K562 (cell line): ENCODE measurements at regions not wholly inside any gene's neighbourhood (a gene's known extent, or its start where the extent isn't known, plus 50 kb on each side); places are given as distances from the start of the nearest gene placed in this dataset.

Experiments
- CHD2 ChIP-seq: IDR thresholded peaks from 2 replicates; pipeline ENCODE4 v1.6.1; 2011; ENCODE audit warnings: low read depth, low read length
- CUX1 ChIP-seq: fragments of 200-800 bp; sonication (Bioruptor generic); IDR thresholded peaks from 2 replicates; pipeline ENCODE4 v1.6.1; 2016; ENCODE audit warnings: missing genetic modification characterization, missing compliant biosample characterization
- FOXM1 ChIP-seq, 2 experiments: fragments of 450-650 bp in 1 of 2; sonication (generic) in 1 of 2; formaldehyde crosslinking in 1 of 2; IDR thresholded peaks; 2 replicates each; pipeline versions ENCODE4 v1.6.1 to v1.9.0; 2017 to 2022; ENCODE audit warnings: low read depth in 2 of 2, mild to moderate bottlenecking in 2 of 2, missing genetic modification reagents in 1 of 2, moderate library complexity in 1 of 2
- GTF2E2 ChIP-seq: fragments of 200-800 bp; sonication (Bioruptor generic); IDR thresholded peaks from 2 replicates; pipeline ENCODE4 v1.6.1; 2016; ENCODE audit warnings: missing genetic modification characterization, missing compliant biosample characterization
- NBN ChIP-seq: fragments of 450-650 bp; IDR thresholded peaks from 2 replicates; pipeline ENCODE4 v1.6.1; 2016; ENCODE audit warnings: low read depth, mild to moderate bottlenecking
- POLR2AphosphoS5 ChIP-seq: IDR thresholded peaks from 2 replicates; pipeline ENCODE4 v1.6.1; 2011; ENCODE audit warnings: mild to moderate bottlenecking, low read depth, low read length, moderate library complexity; ENCODE audit not compliant: control insufficient read depth, insufficient read depth
- SMARCC2 ChIP-seq: fragments of 450-650 bp; IDR thresholded peaks from 2 replicates; pipeline ENCODE4 v1.6.1; 2017; ENCODE audit warnings: antibody characterized with exemption, moderate library complexity, mild to moderate bottlenecking, low read depth
- XRCC5 ChIP-seq: fragments of 200-400 bp; formaldehyde crosslinking; IDR thresholded peaks from 2 replicates; pipeline ENCODE4 v1.6.1; 2017; ENCODE audit warnings: low read depth, mild to moderate bottlenecking, low read length
- ZBTB2 ChIP-seq: fragments of 450-650 bp; IDR thresholded peaks from 2 replicates; pipeline ENCODE4 v1.6.1; 2016; ENCODE audit warnings: antibody characterized with exemption
- ZNF780A ChIP-seq: fragments of 250-450 bp; sonication (Bioruptor Pico); IDR thresholded peaks from 2 replicates; pipeline ENCODE4 v1.5.0; 2021; ENCODE audit warnings: mild to moderate bottlenecking
- TF ChIP-seq, protein P1 (sequence below), 2 experiments: fragments of 450-650 bp in 1 of 2; sonication (generic) in 1 of 2; formaldehyde crosslinking; conservative IDR thresholded peaks; 2 replicates each; pipeline versions ENCODE4 v1.4.0 to v1.8.1; 2020 to 2022; ENCODE audit warnings: mild to moderate bottlenecking in 1 of 2, missing genetic modification reagents in 1 of 2

DNA sequence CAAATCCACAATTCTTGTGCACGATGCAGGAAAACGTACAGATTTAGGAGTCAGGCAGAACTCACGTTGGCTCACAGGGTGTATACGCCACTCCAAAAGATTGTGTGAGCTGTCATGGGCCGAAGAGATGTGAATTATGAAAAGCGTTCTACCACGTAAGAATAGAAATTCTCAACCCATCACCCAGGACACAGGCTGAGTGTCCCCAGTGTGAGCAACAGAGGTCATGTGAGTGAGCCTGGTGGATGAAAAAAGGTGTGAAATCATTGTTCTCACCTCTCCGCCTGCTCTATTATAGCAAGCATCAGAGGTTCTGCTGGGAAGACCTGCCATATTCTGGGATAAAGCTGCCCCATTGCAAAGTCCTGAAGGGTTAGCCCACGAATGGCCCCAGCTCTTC is 235.0 kb downstream of the MN1 start:
- TF ChIP-seq SMARCC2: no peak
- TF ChIP-seq NBN: no peak
- no peak for TF ChIP-seq POLR2AphosphoS5
- TF ChIP-seq, protein P1, sequence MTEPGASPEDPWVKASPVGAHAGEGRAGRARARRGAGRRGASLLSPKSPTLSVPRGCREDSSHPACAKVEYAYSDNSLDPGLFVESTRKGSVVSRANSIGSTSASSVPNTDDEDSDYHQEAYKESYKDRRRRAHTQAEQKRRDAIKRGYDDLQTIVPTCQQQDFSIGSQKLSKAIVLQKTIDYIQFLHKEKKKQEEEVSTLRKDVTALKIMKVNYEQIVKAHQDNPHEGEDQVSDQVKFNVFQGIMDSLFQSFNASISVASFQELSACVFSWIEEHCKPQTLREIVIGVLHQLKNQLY (CRISPR knock-in tag; conservative IDR thresholded peaks at IDR 0.05): no peak
- no peak for TF ChIP-seq ZBTB2
- no peak for TF ChIP-seq ZNF780A
- no peak for TF ChIP-seq FOXM1 (IDR thresholded peaks at IDR 0.05; ENCODE audit: low read depth)
- no peak for TF ChIP-seq FOXM1 (CRISPR knock-in tag; IDR thresholded peaks at IDR 0.05; ENCODE audit: low read depth)
- no peak for TF ChIP-seq XRCC5
- no peak for TF ChIP-seq CHD2
- no peak for TF ChIP-seq CUX1 (CRISPR knock-in tag)
- TF ChIP-seq GTF2E2 (tag): no peak
